Ramos (cell line): ENCODE measurements at regions not wholly inside any gene's neighbourhood (a gene's known extent, or its start where the extent isn't known, plus 50 kb on each side); places are given as distances from the start of the nearest gene placed in this dataset.
"Not testable (repeated sequence)": the region's sequence is repeated elsewhere in the genome, so short reads cannot be mapped to it uniquely, and the experiment has no call there.

ENCODE experiments used
- in situ Hi-C: fragments of 300-500 bp; cut with MboI; formaldehyde crosslinking; loops from one replicate; pipeline ENCODE4 v1.14.3; 2022; ENCODE audit warnings: low sequenced_read_pairs; ENCODE audit not compliant: unreplicated experiment

DNA sequence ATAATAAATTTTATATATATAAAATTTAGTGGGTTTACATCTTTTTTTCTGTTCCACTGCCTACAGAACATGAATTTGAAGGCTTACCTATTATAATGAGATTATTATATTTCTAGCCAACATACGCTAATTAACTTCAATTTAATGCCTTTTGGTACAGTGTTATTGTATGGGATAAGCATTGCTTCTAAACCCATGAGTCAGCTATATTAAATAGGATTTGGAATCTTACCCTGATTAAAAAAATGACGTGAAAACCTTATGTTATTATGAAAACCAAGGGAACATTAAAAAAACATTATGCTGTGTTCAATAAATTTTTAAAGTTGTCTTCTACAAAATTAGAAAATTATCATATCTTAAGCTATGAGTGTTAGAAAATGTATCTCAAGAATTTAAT, 334.0 kb upstream of the RGS17 start:
- in situ Hi-C loops: no loop called here

DNA sequence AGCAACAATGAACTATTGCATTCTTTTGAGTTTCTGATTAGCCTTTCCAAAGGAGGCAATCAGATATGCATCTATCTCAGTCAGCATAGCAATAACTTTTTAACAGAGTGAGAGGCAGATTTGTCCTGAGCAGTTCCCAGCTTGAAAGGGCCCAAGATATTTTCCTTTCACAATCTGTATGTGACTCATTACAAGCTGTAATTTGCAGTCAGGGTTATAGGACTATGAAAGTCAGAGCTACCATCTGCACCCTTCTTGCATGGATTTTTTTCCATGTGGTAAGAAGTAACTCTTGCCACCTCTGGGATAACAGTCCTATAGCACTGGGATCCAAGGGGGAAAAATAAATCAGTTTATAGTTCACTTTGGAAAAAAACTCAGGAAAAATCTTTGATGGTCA, 318.2 kb upstream of the RGS17 start:
- in situ Hi-C loops: no loop called here

DNA sequence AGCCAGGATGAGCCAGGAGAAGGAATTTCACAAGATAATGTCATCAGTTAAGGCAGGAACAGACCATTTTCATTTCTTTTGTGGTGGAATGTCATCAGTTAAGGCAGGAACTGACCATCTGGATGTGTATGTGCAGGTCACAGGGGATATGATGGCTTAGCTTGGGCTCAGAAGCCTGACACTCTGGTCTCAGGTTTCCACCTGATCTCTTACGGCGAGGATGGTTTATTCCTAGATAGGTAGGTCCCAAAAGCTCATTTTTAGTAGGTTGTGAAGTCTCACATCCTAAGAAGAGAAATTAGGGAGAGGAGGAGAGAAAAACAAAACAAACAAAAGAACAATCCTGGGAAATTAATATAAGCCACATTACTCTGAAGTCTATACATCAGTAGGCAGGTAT, 311.7 kb upstream of the RGS17 start:
- in situ Hi-C loops: not testable (repeated sequence)

DNA sequence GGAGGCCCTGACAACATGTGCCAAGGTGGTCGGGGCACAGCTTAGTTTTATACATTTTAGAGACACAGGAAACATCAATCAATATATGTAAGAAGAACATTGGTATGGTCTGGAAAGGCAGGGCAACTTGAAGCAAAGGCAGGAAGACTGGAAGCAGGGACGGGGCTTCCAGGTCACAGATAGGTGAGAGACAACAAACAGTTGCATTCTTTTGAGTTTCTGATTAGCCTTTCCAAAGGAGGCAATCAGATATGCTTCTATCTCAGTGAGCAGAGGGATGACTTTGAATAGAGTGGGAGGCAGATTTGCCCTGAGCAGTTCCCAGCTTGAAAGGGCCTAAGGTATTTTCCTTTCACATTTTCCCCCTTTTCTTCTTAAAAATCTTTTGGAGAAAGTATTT, 311.0 kb upstream of the RGS17 start:
- in situ Hi-C loops: no loop called here

DNA sequence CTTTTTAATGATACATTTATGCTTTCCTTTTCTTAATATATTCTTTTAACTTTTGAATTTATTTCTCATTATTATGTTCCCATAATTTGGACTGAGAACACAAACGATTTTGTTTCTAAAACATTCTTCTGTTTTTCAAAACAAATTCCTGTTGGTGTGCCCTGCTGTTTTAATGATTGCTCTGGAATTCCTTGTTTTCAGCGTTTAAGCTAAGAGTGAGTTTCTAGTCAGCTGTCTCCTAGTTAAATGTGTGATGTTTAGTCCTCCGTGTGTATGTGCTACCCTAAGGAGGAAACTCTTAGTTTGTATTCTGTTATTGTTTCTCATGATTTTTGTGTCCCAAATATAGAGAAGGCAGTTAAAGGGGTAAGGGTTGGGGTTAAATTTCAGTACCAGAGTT, 306.1 kb upstream of the RGS17 start:
- in situ Hi-C loops: no loop called here

DNA sequence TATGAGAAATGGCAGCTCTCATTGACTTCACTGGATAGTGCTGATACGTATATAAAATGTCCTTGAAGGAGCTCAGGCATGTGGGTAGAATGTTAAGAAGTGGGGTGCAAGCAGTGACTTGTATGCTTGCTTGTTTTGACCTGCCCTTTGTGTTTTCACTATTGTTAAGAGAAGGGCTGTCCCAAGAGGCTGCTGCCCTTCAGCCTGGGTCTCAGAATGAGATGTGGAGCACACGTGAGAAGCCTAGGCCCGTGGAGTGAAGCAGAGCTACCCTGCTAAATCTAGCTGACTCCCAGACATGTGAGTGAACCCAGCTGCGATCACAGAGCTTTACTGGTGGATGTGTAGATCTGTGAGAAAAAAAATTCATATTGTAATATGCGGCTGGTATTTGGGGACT, 305.3 kb upstream of the RGS17 start:
- in situ Hi-C loops: no loop called here

DNA sequence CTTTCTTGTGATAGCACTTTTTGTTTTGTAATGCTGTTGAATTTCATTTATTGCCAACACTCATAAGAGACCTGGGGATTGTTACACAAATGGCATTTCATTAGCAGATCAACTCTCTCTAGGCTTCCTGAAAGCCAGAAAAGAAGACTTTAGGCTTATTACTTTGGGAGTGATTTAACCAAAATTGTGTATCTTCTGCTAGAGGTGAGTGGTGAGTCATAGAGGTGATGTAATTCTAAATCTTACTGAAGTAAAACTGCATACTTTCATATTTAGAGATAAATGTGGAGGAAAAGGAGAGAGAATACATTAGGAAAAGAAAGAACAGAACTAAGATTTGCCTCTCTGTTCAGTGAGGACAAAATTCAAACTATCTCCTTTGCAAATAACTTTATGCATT, 304.7 kb upstream of the RGS17 start:
- in situ Hi-C loops: no loop called here

DNA sequence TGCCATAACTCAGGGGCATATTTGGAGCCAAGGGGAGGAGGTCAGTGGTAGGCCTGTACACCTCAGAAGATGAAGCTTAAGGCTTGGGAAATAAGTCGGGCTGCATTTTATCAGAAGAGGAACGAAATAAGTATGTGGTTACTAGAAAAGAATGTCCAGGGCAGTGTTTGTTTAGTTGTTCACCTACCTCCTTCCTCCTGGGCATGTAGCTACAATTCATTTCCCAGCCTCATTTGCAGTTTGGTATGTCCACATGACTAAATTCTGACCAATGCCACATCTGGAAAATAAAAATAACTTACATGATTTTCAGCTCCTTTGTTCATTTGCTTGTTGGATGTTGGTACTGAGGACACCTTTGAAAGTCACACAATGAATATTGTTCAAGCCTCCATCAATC, 294.5 kb upstream of the RGS17 start:
- in situ Hi-C loops: no loop called here

DNA sequence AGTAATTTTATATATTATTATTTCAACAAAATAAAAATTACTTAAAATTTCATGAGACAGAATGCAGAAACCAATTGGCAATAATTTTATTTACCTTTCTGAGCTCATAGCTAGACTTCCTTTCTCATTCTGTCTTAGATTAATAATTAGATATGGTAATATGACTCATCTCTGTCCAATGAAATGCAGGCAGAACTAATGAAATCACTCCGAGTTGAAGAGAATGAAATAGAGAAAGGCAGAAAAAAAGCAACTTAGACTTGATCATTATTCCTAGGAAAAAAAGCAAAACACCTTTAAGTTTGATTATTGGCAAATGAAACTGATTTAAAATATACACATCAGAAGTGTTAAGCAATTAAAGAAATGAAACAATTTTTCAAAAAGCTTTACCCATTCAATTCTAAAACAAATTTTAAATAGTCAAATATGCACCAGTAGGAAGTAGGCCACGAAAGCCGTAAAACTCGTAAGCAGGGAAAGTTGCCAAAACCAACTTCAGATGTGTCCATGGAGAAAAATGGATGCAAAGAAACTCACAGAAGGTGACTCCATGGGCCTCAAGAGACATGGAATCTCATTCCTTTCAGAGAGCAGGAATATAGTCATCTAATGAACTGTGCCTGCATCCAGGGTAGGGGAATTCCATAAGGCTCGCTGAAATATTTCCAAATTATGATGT, 293.8 kb upstream of the RGS17 start:
- in situ Hi-C loops: no loop called here

DNA sequence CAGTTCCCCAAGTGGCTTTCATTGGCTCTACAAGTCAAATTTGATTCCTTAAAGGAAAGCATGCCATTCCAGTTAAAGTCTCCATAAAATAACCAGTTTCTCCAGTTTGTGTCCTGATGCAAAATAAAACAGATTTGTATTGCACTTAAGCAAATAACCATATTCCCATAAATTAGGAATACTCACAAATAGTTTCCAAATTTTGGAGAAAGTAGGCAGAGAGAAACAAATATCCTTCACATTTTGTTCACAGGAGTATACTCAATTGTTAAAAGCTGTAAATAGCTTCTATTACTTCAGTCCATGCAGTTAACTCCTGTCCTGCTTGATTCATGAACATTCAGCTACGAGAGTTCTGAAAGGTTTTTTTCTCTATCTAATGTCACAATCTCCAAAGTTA, 281.4 kb upstream of the RGS17 start:
- in situ Hi-C loops: no loop called here

DNA sequence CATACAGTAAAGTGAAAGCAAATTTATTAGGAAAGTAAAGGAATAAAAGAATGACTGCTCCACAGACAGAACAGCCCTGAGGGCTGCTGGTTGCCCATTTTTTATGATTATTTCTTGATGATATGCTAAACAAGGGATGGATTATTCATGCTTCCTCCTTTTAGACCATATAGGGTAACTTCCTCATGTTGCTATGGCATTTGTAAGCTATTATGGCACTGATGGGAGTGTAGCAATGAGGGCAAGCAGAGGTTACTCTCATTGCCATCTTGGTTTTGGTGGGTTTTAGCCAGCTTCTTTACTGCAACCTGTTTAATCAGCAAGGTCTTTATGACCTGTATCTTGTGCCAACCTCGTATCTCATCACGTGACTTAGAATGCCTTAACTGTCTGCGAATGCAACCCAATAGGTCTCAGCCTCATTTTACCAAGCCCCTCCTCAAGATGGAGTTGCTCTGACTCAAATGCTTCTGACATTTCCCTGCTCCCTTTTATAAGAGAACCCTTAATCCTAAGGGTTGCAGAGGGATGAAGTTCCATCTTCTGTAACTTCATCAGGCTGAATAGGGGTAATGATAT, 280.1 kb upstream of the RGS17 start:
- in situ Hi-C loops: no loop called here

DNA sequence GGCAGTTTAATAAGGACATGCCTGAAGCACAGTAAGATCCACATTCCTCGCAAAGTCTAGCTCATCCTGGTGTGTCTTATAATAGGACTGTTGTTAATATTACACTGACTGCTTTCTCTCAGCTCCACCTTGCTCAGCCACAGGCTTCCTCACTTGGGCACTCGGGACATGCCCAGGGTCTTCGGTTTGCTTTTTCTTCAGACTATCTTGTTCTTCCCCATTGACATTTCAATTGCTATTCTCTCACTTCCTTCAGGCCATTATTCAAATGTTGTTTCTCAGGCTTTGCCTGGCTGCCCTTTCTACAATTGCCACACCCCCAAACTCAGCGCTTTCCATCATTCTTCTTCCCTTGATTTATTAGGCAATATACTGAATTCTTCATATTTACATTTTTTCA, 274.8 kb upstream of the RGS17 start:
- in situ Hi-C loops: no loop called here

DNA sequence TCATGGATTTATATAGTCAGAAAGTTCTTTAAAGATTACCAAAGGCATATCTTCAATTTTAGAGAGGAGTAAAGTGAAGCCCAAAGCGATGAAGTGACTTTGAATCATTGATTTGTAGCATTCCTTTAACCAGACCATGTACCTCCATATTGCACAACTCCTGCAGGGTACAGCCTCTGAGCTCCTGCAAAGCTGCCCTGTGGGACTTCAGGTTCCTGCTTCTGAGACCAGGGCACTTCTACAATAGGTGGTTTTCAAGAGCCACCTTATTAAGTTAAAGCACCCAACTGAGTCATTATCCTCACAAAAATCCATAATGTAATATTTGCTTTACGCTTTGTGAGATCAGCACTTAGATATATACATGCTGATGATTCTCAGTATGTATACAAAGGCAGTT, 270.7 kb upstream of the RGS17 start:
- in situ Hi-C loops: no loop called here

DNA sequence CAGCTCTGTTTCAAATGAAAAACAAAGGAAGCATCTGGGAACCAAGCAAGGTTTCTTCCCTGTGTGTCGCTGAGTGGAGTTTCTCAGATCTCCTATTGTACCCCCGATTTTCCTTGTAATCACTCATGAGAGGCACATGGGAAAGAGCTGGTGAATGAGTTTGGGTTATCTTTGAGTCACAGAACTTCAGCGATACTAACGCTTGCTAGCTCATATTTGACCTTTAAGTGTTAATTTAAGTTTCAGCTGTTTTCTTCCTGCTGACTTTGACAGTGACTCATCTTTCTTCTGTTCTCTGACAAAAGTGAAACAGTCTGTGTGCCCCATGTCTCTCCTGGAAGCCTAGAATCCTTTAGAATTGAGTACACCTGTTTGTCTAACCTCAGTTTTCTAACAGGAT, 261.1 kb upstream of the RGS17 start:
- in situ Hi-C loops: no loop called here

DNA sequence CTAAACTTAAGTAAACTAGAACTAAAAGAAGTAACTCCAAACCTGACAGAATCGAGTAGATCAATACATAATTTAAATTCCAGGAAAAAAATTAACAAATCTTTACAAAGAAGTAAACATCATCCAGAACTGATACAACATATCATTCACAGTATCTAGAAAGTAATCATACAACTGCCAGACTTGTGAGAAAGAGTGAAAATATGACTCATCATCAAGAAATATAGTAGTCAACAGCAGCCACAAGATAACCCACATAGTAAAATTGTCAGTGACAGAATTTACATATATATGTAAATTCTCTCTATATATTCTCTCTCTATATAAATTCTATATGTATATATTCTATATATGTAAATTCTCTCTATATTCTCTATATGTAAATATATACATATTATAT, 242.8 kb upstream of the RGS17 start:
- in situ Hi-C loops: no loop called here

DNA sequence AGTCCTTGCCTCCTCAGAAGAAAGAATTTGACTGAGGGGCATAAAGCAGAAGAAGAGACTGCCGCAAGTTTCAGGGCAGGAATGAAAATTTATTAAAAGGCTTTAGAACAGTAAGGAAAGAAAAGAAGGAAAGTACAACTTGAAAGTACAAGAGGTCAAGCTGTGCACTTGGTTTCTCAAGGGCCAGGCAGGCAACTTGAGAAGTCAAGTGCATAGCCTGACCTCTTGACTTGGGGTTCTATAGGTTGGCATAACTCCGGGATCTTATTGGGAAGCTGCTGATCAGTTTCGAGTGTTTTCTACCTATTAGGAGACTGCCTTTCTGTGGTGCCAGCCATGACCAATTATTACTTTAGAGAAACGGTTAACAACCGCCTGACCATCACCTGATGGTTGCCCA, 237.0 kb upstream of the RGS17 start:
- in situ Hi-C loops: no loop called here

DNA sequence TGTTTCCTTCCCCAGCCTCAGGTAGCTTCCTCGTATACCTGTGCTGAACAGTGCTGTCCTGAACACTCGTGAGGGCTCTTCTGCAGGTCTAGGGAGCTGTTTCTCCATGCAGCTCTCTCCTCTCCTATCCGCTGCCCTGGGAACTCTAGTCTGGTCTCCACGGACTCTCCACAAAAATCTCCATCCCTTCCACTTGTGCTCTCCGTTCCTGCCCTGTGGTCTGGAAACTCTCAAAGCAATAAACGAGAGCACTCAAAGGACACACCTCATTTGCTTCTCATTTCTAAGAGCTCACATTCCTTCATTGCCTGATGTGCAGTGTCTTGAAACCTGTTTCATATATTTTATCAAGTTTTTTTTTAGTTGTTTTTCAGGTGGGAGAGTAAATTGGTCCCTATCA, 235.9 kb upstream of the RGS17 start:
- in situ Hi-C loops: no loop called here

DNA sequence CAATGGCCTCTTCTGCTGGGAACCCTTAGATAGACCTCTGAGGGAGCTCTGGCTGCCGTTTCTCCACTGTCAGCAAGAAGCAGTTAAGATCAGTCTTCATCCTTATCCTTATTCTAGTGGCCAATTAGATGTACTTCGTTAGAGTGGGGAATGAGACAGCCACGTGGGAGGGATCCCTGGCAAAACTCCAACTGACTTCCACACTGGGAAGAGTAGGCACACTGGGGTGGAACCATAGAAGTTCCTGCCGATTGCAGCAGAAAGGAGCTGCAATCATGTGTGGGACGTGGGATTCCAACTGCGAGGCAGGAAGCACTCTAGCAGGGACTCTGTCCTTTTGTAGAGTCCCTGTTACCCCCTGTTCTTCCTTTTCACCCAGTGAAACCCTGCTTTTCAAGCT, 226.3 kb upstream of the RGS17 start:
- in situ Hi-C loops: no loop called here

DNA sequence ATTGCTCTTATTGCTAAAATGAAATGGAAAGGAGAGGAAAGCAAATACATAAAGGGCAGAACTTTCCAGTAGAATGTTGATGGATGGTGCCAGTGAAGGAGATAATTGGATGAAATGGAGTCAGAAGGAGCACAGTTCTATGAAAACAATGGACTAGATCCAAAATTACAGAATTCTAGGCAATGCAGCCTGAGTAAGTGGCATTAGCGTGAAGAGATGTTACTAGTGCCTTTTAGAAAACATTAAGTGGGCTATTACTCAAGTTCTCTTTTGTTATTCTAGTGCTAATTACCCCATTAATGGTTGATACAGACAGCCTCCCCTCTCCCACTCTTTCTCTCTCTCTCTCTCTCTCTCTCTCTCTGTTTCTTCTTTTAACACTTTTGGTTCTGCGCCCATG, 209.5 kb upstream of the RGS17 start:
- in situ Hi-C loops: no loop called here

DNA sequence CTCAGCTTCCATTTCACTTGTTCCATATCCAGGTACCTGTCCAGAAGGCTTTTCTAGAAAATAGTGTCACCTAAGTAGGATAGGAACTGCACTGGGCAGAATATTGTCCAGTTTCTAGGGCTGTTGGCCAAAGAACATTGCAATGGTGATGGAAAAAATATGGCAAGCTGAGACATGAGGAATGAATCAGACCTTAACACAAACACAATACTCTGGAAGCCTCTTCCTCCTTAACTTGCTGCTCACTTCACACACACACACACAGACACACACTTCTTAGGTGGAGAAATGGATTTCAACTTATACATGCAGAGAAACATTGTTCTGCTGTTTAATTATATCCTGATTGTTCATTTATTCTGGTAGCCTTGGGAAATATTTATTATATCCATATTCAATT, 203.0 kb upstream of the RGS17 start:
- in situ Hi-C loops: no loop called here

DNA sequence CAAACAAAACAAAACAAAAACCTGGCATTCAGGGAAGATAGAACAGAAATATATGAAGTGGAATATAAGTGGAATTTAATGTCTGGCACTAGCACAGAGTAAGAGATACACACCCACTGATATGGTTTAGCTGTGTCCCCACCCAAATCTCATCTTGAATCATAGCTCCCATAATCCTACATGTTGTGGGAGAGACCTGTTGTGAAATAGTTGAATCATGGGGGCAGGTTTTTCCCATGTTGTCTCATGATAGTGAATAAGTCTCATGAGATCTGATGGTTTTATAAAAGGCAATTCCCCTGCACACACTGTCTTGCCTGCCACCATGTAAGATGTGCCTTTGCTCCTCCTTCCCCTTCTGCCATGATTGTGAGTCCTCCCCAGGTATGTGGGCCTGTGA, 200.1 kb upstream of the RGS17 start:
- in situ Hi-C loops: not testable (repeated sequence)

DNA sequence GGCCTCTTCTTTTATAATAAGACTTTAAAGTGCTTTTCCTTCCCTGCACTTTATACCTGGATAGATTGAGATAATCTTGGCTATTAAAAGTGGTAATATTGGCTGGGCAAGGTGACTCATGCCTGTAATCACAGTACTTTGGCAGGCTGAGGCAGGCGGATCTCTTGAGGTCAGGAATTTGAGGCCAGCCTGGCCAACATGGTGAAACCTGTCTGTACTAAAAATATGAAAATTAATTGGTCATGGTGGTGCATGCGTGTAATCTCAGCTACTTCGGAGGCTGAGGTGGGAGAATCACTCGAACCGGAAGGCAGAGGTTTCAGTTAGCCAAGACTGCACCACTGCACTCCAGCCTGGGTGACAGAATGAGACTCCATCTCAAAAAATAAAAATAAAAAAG, 197.1 kb upstream of the RGS17 start:
- in situ Hi-C loops: no loop called here

DNA sequence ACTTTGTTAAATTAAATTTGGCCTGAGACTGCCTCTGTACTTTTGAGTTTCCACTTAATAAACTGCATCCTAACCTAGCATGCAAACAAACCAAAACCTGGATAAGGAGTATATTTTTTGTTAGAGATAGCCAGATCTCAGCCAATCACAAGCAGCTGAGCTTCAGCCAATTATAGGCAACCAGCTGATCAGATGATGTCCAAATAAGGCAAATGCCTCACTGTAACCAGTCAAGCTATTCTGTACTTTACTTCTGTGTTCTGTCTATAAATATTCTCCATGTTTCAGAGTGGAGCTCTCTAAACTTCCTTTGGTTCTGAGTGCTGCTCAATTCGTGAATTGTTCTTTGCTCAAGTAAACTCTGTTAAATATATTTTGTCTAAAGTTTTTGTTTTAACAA, 194.6 kb upstream of the RGS17 start:
- in situ Hi-C loops: no loop called here
